ENCODE measurements at regions not wholly inside any gene's neighbourhood (a gene's known extent, or its start where the extent isn't known, plus 50 kb on each side); places are given as distances from the start of the nearest gene placed in this dataset.

DNA sequence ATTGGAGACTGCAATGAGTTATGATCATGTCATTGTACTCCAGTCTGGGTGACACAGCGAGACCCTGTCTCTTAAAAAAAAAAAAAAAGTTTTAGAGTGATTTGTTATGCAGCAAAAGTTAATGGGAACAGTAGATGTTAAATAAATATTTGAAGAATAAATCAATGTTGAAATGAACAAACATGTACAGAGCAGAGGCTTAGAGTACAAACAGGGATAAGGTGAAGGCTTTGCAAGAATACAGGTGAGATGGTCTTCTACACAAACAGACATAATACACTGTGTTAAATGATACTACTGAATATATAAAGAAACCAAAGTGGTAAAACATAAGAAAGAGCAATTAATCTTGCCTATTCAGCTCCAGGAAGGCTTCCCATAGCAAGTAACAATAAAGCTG, 265.4 kb downstream of the CNTN3 start:
- Histone ChIP-seq H3K27me3 (replicated peaks; ENCODE audit: control insufficient read depth, insufficient read depth, low read length) (no peaks in the 10 kb centered on the region), H3K4me1 (no peaks in the 10 kb centered on the region), H3K9me3 (no peaks in the 10 kb centered on the region), H3K36me3 (ENCODE audit: control insufficient read depth, insufficient read depth, low read length) (no peaks in the 10 kb centered on the region), H3K4me3 (ENCODE audit: low read depth, low read length) (no peak overlapping the region)
- ChIA-PET CTCF (no interaction called here), POLR2A (no interaction called here)
- no peak overlapping the region for H3K27ac Mint-ChIP-seq (ENCODE audit: unreplicated experiment)
- TF ChIP-seq, protein P1, sequence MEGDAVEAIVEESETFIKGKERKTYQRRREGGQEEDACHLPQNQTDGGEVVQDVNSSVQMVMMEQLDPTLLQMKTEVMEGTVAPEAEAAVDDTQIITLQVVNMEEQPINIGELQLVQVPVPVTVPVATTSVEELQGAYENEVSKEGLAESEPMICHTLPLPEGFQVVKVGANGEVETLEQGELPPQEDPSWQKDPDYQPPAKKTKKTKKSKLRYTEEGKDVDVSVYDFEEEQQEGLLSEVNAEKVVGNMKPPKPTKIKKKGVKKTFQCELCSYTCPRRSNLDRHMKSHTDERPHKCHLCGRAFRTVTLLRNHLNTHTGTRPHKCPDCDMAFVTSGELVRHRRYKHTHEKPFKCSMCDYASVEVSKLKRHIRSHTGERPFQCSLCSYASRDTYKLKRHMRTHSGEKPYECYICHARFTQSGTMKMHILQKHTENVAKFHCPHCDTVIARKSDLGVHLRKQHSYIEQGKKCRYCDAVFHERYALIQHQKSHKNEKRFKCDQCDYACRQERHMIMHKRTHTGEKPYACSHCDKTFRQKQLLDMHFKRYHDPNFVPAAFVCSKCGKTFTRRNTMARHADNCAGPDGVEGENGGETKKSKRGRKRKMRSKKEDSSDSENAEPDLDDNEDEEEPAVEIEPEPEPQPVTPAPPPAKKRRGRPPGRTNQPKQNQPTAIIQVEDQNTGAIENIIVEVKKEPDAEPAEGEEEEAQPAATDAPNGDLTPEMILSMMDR (IDR thresholded peaks at IDR 0.05; ENCODE audit: insufficient read depth in 1 of 2, low read depth in 1 of 2, low read length in 1 of 2, severe bottlenecking in 1 of 2, unreplicated experiment in 1 of 2), result no peak
- H3K27me3 Mint-ChIP-seq (ENCODE audit: insufficient read depth, unreplicated experiment), result peaks cover 2% of the 10 kb centered on the region
- no peak for DNase-seq
- no TSS peak for BruUV-seq (replicated peaks)
- intact Hi-C loops (cut with micrococcal nuclease; ENCODE audit: unreplicated experiment), result no loop called here
- H3K4me1 Mint-ChIP-seq (ENCODE audit: low read depth, unreplicated experiment), result no peaks in the 10 kb centered on the region
- no peaks in the 10 kb centered on the region for H3K9me3 Mint-ChIP-seq (ENCODE audit: unreplicated experiment)
- H3K36me3 Mint-ChIP-seq (ENCODE audit: insufficient read depth, unreplicated experiment), result no peaks in the 10 kb centered on the region
- H3K4me3 Mint-ChIP-seq (ENCODE audit: unreplicated experiment), result no peak overlapping the region

DNA sequence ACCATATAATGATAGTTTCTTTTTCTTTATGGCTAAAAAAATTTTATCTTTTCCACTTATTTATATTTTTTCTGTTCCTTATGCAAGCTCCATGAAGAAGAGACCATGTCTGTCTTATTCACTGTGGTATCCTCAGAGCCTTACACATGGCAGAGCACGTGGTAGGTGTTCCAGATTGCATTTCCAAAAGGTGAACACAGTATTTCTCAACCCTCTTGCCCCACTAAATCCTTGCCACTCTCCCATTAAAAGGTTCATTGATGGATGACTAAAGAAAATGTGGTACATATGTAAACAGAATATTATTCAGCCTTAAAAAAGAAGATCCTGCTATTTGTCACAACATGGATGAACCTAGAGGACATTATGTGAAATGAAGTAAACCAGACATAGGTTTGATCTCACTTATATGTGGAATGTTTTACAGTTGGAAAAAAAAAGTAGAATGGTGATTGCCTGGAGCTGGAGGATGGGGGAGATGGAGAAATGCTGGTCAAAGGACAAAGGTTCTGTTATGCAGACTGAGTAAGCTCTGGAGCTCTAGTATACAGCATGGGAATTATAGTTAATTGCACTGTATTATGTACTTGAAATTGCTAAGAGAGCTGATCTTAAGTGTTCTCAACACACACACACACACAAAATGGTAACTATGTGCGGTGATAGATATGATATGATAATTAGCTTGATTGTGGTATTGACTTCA, 266.7 kb downstream of the CNTN3 start:
- no peaks in the 10 kb centered on the region for H3K9me3 Mint-ChIP-seq (ENCODE audit: unreplicated experiment)
- Histone ChIP-seq H3K4me1 (no peaks in the 10 kb centered on the region), H3K4me3 (ENCODE audit: low read depth, low read length) (no peak overlapping the region), H3K36me3 (ENCODE audit: control insufficient read depth, insufficient read depth, low read length) (no peaks in the 10 kb centered on the region), H3K9me3 (no peaks in the 10 kb centered on the region), H3K27me3 (replicated peaks; ENCODE audit: control insufficient read depth, insufficient read depth, low read length) (no peaks in the 10 kb centered on the region)
- no peaks in the 10 kb centered on the region for H3K36me3 Mint-ChIP-seq (ENCODE audit: insufficient read depth, unreplicated experiment)
- BruUV-seq (replicated peaks), result no TSS peak
- TF ChIP-seq, protein P1 (IDR thresholded peaks at IDR 0.05; ENCODE audit: insufficient read depth in 1 of 2, low read depth in 1 of 2, low read length in 1 of 2, severe bottlenecking in 1 of 2, unreplicated experiment in 1 of 2), result no peak
- intact Hi-C loops (cut with micrococcal nuclease; ENCODE audit: unreplicated experiment), result no loop called here
- H3K27ac Mint-ChIP-seq (ENCODE audit: unreplicated experiment), result no peak overlapping the region
- H3K27me3 Mint-ChIP-seq (ENCODE audit: insufficient read depth, unreplicated experiment), result peaks cover 2% of the 10 kb centered on the region
- POLR2A ChIA-PET, result no interaction called here
- no peaks in the 10 kb centered on the region for H3K4me1 Mint-ChIP-seq (ENCODE audit: low read depth, unreplicated experiment)
- CTCF ChIA-PET, result no interaction called here
- no peak for DNase-seq
- no peak overlapping the region for H3K4me3 Mint-ChIP-seq (ENCODE audit: unreplicated experiment)

DNA sequence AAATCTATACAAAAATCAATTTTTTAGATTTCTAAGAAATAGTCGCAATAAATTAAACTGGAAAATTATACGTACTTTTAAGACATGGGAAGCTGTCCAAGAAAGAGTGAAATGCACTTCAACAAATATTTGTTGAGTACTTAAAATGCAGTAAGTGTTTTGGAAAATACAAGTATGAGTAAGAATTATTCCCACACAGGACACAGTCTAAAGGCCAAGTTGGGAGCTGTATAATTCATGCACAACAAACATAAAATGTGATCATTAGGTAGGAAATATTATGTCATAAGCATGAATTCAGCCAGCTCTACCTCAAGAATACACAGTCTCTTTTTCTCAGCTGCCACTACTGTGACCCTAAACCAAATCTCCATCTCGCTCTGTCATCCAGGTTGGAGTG, 267.6 kb downstream of the CNTN3 start:
- intact Hi-C loops (cut with micrococcal nuclease; ENCODE audit: unreplicated experiment), result no loop called here
- H3K4me1 ChIP-seq, result no peaks in the 10 kb centered on the region
- H3K27ac Mint-ChIP-seq (ENCODE audit: unreplicated experiment), result no peak overlapping the region
- DNase-seq, result no peak
- no peak overlapping the region for H3K4me3 ChIP-seq (ENCODE audit: low read depth, low read length)
- POLR2A ChIA-PET, result no interaction called here
- no peaks in the 10 kb centered on the region for H3K4me1 Mint-ChIP-seq (ENCODE audit: low read depth, unreplicated experiment)
- BruUV-seq (replicated peaks), result no TSS peak
- no peaks in the 10 kb centered on the region for H3K9me3 ChIP-seq
- TF ChIP-seq, protein P1 (IDR thresholded peaks at IDR 0.05; ENCODE audit: insufficient read depth in 1 of 2, low read depth in 1 of 2, low read length in 1 of 2, severe bottlenecking in 1 of 2, unreplicated experiment in 1 of 2), result no peak
- no peak overlapping the region for H3K4me3 Mint-ChIP-seq (ENCODE audit: unreplicated experiment)
- no peaks in the 10 kb centered on the region for H3K36me3 Mint-ChIP-seq (ENCODE audit: insufficient read depth, unreplicated experiment)
- H3K27me3 ChIP-seq (replicated peaks; ENCODE audit: control insufficient read depth, insufficient read depth, low read length), result no peaks in the 10 kb centered on the region
- CTCF ChIA-PET, result interaction anchor here (0.6 kb wide), 1 partner anchor 288 kb away, joined by 3 read pairs; no protein-coding TSS in a partner anchor
- H3K36me3 ChIP-seq (ENCODE audit: control insufficient read depth, insufficient read depth, low read length), result no peaks in the 10 kb centered on the region
- H3K27me3 Mint-ChIP-seq (ENCODE audit: insufficient read depth, unreplicated experiment), result no peaks in the 10 kb centered on the region
- H3K9me3 Mint-ChIP-seq (ENCODE audit: unreplicated experiment), result no peaks in the 10 kb centered on the region

All from Caco-2 (cell line).